SK-N-SH treated with all-trans-retinoic acid at 6 μM for 48 hours (cell line): ENCODE measurements at regions not wholly inside any gene's neighbourhood (a gene's known extent, or its start where the extent isn't known, plus 50 kb on each side); places are given as distances from the start of the nearest gene placed in this dataset.

Source experiments
- ARNTL ChIP-seq: fragments of 450-650 bp; formaldehyde crosslinking; IDR thresholded peaks from 2 replicates; pipeline ENCODE4 v1.5.0; 2020; ENCODE audit warnings: low read depth, mild to moderate bottlenecking, moderate library complexity, borderline replicate concordance
- BACH2 ChIP-seq: fragments of 250-450 bp; sonication (Bioruptor Pico); IDR thresholded peaks from 2 replicates; pipeline ENCODE4 v1.9.0; 2021; ENCODE audit warnings: mild to moderate bottlenecking, borderline replicate concordance
- PATZ1 ChIP-seq: fragments of 250-450 bp; sonication (Bioruptor Pico); IDR thresholded peaks from 2 replicates; pipeline ENCODE4 v1.8.0; 2020; ENCODE audit warnings: mild to moderate bottlenecking, moderate library complexity, borderline replicate concordance
- PPARA ChIP-seq: fragments of 250-450 bp; sonication (Bioruptor Pico); IDR thresholded peaks from 2 replicates; pipeline ENCODE4 v1.5.0; 2020; ENCODE audit warnings: mild to moderate bottlenecking, borderline replicate concordance
- RARB ChIP-seq: fragments of 250-450 bp; sonication (Bioruptor Pico); IDR thresholded peaks from 2 replicates; pipeline ENCODE4 v1.8.0; 2021; ENCODE audit warnings: mild to moderate bottlenecking, moderate library complexity
- SNAI2 ChIP-seq: fragments of 250-450 bp; sonication (Bioruptor Pico); IDR thresholded peaks from 2 replicates; pipeline ENCODE4 v1.5.0; 2020; ENCODE audit warnings: mild to moderate bottlenecking, moderate library complexity
- TCF4 ChIP-seq: fragments of 250-450 bp; sonication (Bioruptor Pico); IDR thresholded peaks from 2 replicates; pipeline ENCODE4 v1.8.0; 2021; ENCODE audit warnings: mild to moderate bottlenecking, moderate library complexity, borderline replicate concordance
- TOX ChIP-seq: fragments of 250-450 bp; sonication (Bioruptor Pico); IDR thresholded peaks from 2 replicates; pipeline ENCODE4 v1.8.0; 2021; ENCODE audit warnings: mild to moderate bottlenecking, moderate library complexity, borderline replicate concordance
- ZC3H10 ChIP-seq: fragments of 250-450 bp; sonication (Bioruptor Pico); IDR thresholded peaks from 2 replicates; pipeline ENCODE4 v1.5.1; 2021; ENCODE audit warnings: mild to moderate bottlenecking, moderate library complexity
- ZFP3 ChIP-seq: fragments of 250-450 bp; sonication (Bioruptor Pico); IDR thresholded peaks from 2 replicates; pipeline ENCODE4 v1.5.0; 2020; ENCODE audit warnings: mild to moderate bottlenecking, moderate library complexity
- ZNF70 ChIP-seq: fragments of 450-650 bp; formaldehyde crosslinking; IDR thresholded peaks from 2 replicates; pipeline ENCODE4 v1.5.0; 2020; ENCODE audit warnings: mild to moderate bottlenecking, moderate library complexity
- ZNF8 ChIP-seq: fragments of 450-650 bp; formaldehyde crosslinking; IDR thresholded peaks from 2 replicates; pipeline ENCODE4 v1.5.0; 2020; ENCODE audit warnings: mild to moderate bottlenecking, moderate library complexity
- TF ChIP-seq, protein P1 (sequence below): fragments of 250-450 bp; sonication (Bioruptor Pico); IDR thresholded peaks from 2 replicates; pipeline ENCODE4 v1.5.1; 2020; ENCODE audit warnings: low read depth, mild to moderate bottlenecking, moderate library complexity

DNA sequence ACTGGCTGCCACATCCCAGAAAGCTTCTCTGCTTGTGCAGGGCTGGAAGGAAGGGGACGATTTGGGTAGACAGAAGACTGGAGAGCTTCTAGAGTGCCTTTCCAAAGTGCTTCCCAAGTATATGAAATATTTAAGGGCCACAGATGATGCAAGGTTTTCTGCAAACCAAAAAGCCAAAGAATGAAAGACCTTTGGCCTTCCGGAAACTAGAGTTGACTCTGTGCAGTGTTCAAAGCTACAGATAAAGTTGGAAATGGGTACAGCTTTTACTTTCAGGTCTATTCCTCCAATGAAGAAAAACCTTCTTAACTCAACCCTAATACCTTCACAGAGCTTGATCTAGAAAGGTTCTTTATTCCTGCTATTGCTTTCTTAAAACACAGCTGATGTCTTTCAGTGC is 253.0 kb upstream of the KLHL29 start:
- TF ChIP-seq ZFP3 (CRISPR knock-in tag) = no peak
- TF ChIP-seq PATZ1 (CRISPR knock-in tag) = no peak
- TF ChIP-seq ARNTL (CRISPR knock-in tag) = no peak
- TF ChIP-seq ZNF70 (CRISPR knock-in tag) = no peak
- no peak for TF ChIP-seq RARB (CRISPR knock-in tag)
- TF ChIP-seq PPARA (CRISPR knock-in tag) = no peak
- no peak for TF ChIP-seq TCF4
- TF ChIP-seq, protein P1, sequence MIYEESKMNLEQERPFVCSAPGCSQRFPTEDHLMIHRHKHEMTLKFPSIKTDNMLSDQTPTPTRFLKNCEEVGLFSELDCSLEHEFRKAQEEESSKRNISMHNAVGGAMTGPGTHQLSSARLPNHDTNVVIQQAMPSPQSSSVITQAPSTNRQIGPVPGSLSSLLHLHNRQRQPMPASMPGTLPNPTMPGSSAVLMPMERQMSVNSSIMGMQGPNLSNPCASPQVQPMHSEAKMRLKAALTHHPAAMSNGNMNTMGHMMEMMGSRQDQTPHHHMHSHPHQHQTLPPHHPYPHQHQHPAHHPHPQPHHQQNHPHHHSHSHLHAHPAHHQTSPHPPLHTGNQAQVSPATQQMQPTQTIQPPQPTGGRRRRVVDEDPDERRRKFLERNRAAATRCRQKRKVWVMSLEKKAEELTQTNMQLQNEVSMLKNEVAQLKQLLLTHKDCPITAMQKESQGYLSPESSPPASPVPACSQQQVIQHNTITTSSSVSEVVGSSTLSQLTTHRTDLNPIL (CRISPR knock-in tag) = no peak
- TF ChIP-seq TOX (CRISPR knock-in tag) = no peak
- TF ChIP-seq ZNF8 (CRISPR knock-in tag) = no peak
- TF ChIP-seq BACH2 = no peak
- no peak for TF ChIP-seq SNAI2 (CRISPR knock-in tag)
- no peak for TF ChIP-seq ZC3H10 (CRISPR knock-in tag)
